ENCODE measurements at regions not wholly inside any gene's neighbourhood (a gene's known extent, or its start where the extent isn't known, plus 50 kb on each side); places are given as distances from the start of the nearest gene placed in this dataset.

- no peak for TF ChIP-seq CTCF (IDR thresholded peaks at IDR 0.05)
- TF ChIP-seq POLR2A (IDR thresholded peaks at IDR 0.05), result no peak
These were observed 237.5 kb upstream of the TNP1 start for GRCh38 chr2:217097346-217097745.

Data from body of pancreas (tissue), 4 donors.